Endodermal cell (in vitro differentiated cells): ENCODE measurements at regions not wholly inside any gene's neighbourhood (a gene's known extent, or its start where the extent isn't known, plus 50 kb on each side); places are given as distances from the start of the nearest gene placed in this dataset.
A peak's percentile ranks its signal among the peaks of the same experiment; 100 is the strongest.

Experiments
- DNase-seq: peaks from one replicate; pipeline ENCODE4 v3.0.0-alpha.2; 2017
- H3K27ac ChIP-seq: 2 replicates; pipeline ENCODE4 v1.5.1; 2013; ENCODE audit warnings: mild to moderate bottlenecking, low read depth, low read length, moderate library complexity
- H3K27me3 ChIP-seq: 2 replicates; pipeline ENCODE4 v1.6.1; 2013; ENCODE audit warnings: mild to moderate bottlenecking, low read length, moderate library complexity; ENCODE audit not compliant: insufficient read depth, control insufficient read depth, poor library complexity, severe bottlenecking
- H3K36me3 ChIP-seq: 2 replicates; pipeline ENCODE4 v1.7.0; 2013; ENCODE audit warnings: mild to moderate bottlenecking, low read length, moderate library complexity; ENCODE audit not compliant: control insufficient read depth, insufficient read depth
- H3K4me1 ChIP-seq: one replicate; pipeline ENCODE4 v1.7.0; 2013; ENCODE audit warnings: low read length; ENCODE audit not compliant: control insufficient read depth, insufficient read depth
- H3K4me3 ChIP-seq: 2 replicates; pipeline ENCODE4 v1.5.1; 2013; ENCODE audit warnings: mild to moderate bottlenecking, low read length, moderate library complexity
- H3K9ac ChIP-seq: 2 replicates; pipeline ENCODE4 v1.6.1; 2013; ENCODE audit warnings: mild to moderate bottlenecking, low read length, moderate library complexity; ENCODE audit not compliant: poor library complexity, severe bottlenecking; ENCODE audit errors: extremely low read depth
- H3K9me3 ChIP-seq: 2 replicates; pipeline ENCODE4 v1.6.1; 2013; ENCODE audit warnings: mild to moderate bottlenecking, low read length, moderate library complexity; ENCODE audit not compliant: control insufficient read depth
- H3K27ac Mint-ChIP-seq: 2 replicates; pipeline ENCODE4 v1.8.0; 2020; ENCODE audit warnings: mixed read lengths
- H3K27me3 Mint-ChIP-seq: 2 replicates; pipeline ENCODE4 v1.8.0; 2021; ENCODE audit warnings: mild to moderate bottlenecking, mixed read lengths; ENCODE audit not compliant: insufficient read depth
- H3K36me3 Mint-ChIP-seq: 2 replicates; pipeline ENCODE4 v1.8.0; 2020; ENCODE audit warnings: low read depth, mixed read lengths
- H3K4me1 Mint-ChIP-seq: 2 replicates; pipeline ENCODE4 v1.8.0; 2020; ENCODE audit warnings: mixed read lengths
- H3K4me3 Mint-ChIP-seq: 2 replicates; pipeline ENCODE4 v1.8.0; 2020; ENCODE audit warnings: mild to moderate bottlenecking, moderate library complexity, mixed read lengths
- H3K9me3 Mint-ChIP-seq: 2 replicates; pipeline ENCODE4 v1.8.0; 2020; ENCODE audit warnings: mild to moderate bottlenecking, mixed read lengths
- CTCF ChIP-seq: fragments of 200-600 bp; sonication (generic); conservative IDR thresholded peaks from 2 replicates; pipeline ENCODE4 v1.5.0; 2021; ENCODE audit warnings: antibody characterized with exemption, mild to moderate bottlenecking
- WGBS, 2 experiments: methylation state at CpG; one replicate each; pipeline versions ENCODE4 v1.1.5 to v1.1.7; 2013; ENCODE audit warnings: missing lambda C conversion rate in 2 of 2, mixed read lengths in 1 of 2; ENCODE audit not compliant: insufficient coverage in 1 of 2, insufficient read length in 1 of 2; 5-methylcytosine and 5-hydroxymethylcytosine counted together

DNA sequence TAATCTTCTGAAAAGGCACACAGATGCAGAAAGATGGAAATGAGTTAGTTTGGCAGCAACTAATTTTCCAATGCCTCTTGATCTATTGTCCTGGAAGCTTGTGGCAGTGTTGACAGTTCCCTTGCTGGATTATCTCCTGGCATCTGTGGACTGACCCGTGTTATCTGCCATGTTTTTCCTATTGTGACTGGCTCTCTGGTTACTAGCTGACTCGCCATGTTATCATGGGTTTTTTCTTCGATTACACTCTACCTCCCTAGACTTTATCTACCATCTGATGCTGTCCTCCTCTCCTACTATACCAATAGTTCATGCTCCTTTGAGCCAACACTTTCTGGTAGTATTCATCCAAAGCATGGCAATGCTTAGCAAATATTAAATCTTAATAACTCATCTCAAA is 63.3 kb upstream of the FLRT2 start:
- no peaks in the 10 kb centered on the region for H3K36me3 Mint-ChIP-seq
- Histone ChIP-seq H3K9me3 (no peaks in the 10 kb centered on the region), H3K27ac (no peak overlapping the region), H3K4me3 (peak overlapping the region; percentile 44), H3K4me1 (peaks cover 9% of the 10 kb centered on the region), H3K9ac (peak overlapping the region; percentile 33), H3K36me3 (no peaks in the 10 kb centered on the region), H3K27me3 (no peaks in the 10 kb centered on the region)
- peaks cover 23% of the 10 kb centered on the region for H3K4me1 Mint-ChIP-seq
- no peaks in the 10 kb centered on the region for H3K27me3 Mint-ChIP-seq
- no peak overlapping the region for H3K27ac Mint-ChIP-seq
- no peaks in the 10 kb centered on the region for H3K9me3 Mint-ChIP-seq
- no peak overlapping the region for H3K4me3 Mint-ChIP-seq
- WGBS, 2 experiments = 81 to 88% methylated on average over 3 of the region's 3 CpGs
- no peak for DNase-seq
- no peak for TF ChIP-seq CTCF

- no peak overlapping the region for H3K4me3 Mint-ChIP-seq
- H3K4me1 ChIP-seq = peaks cover 9% of the 10 kb centered on the region
- DNase-seq = no peak
- H3K4me3 ChIP-seq = no peak overlapping the region
- H3K4me1 Mint-ChIP-seq = peaks cover 31% of the 10 kb centered on the region
- no peak overlapping the region for H3K27ac Mint-ChIP-seq
- no peaks in the 10 kb centered on the region for H3K9me3 ChIP-seq
- no peaks in the 10 kb centered on the region for H3K27me3 ChIP-seq
- no peak for TF ChIP-seq CTCF
- WGBS, 2 experiments = 43 to 60% methylated on average over 1 to 2 of the region's 2 CpGs
- no peaks in the 10 kb centered on the region for H3K36me3 ChIP-seq
- H3K9me3 Mint-ChIP-seq = no peaks in the 10 kb centered on the region
- H3K27ac ChIP-seq = no peak overlapping the region
- H3K36me3 Mint-ChIP-seq = no peaks in the 10 kb centered on the region
- no peak overlapping the region for H3K9ac ChIP-seq
- H3K27me3 Mint-ChIP-seq = no peaks in the 10 kb centered on the region
These were observed 61.1 kb upstream of the FLRT2 start for GRCh38 chr14:85468816-85469215.

DNA sequence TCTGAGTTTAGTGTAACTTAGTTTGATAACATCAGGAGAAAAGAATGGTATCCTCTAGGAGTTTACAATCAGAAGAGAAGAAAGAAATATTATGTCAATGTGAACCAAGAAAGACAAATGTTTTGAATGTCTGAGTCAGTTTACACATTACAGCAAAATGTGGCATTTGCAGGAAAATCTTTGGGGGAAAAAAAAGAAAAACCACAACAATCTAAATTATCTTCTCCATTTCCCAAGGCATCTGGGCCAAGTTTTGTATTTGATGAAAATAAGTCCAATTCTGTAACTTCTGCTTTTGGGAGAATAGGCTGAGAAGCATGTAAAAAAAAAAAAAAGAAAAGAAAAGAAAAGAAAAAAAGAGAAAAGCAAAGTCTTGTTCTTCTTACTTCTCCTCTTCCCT is 58.8 kb upstream of the FLRT2 start:
- no peaks in the 10 kb centered on the region for H3K9me3 ChIP-seq
- H3K36me3 ChIP-seq = no peaks in the 10 kb centered on the region
- H3K27ac ChIP-seq = no peak overlapping the region
- peaks cover 3% of the 10 kb centered on the region for H3K4me1 ChIP-seq
- no peak overlapping the region for H3K4me3 ChIP-seq
- TF ChIP-seq CTCF = no peak
- H3K27ac Mint-ChIP-seq = peak overlapping the region; percentile 15
- no peak for DNase-seq
- no peaks in the 10 kb centered on the region for H3K36me3 Mint-ChIP-seq
- no peak overlapping the region for H3K4me3 Mint-ChIP-seq
- no peaks in the 10 kb centered on the region for H3K27me3 ChIP-seq
- no peaks in the 10 kb centered on the region for H3K9me3 Mint-ChIP-seq
- H3K4me1 Mint-ChIP-seq = peaks cover 24% of the 10 kb centered on the region
- H3K27me3 Mint-ChIP-seq = no peaks in the 10 kb centered on the region
- no peak overlapping the region for H3K9ac ChIP-seq
